ENCODE measurements at regions not wholly inside any gene's neighbourhood (a gene's known extent, or its start where the extent isn't known, plus 50 kb on each side); places are given as distances from the start of the nearest gene placed in this dataset.

DNA sequence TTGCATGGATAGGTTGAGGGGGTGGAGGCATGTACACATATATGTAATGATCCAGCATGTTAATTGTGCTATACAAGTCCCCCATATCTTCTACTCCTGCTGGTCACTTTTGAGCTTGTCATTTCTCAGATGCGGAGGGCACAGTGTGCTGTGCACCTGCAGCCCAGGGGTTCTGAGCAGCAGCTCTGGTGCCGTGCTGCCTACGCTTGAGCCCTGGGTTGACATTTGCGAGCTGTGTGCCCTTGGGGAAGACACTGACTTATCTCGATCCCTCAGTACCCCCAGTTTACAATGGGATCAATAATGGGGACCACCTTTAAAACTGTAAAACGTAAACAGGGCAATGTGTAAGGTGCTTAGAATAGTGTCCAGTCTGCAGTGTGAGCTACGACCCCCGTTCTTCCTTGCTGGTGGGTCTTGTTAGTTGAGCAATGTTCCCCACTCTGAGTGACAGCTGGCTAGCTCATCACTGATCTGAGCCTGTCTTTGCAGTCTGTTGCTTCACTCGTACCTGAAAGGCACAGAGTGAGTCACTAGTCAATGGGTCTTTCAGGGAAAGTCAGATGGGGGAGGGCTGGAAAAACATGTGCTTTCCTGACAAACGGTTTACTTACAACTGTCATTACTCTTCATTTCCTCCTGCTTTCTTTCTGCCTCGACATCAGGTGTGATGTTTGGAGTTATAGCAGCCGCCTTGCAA is 91.7 kb downstream of the SLC2A10 start:
- Mint-ChIP-seq H3K27me3 (ENCODE audit: low read depth) (peaks cover 61% of the 10 kb centered on the region), H3K9me3 (ENCODE audit: low read depth) (no peaks in the 10 kb centered on the region), H3K27ac (ENCODE audit: unreplicated experiment) (no peak overlapping the region), H3K4me1 (ENCODE audit: low read depth) (no peaks in the 10 kb centered on the region), H3K36me3 (ENCODE audit: low read depth) (peaks cover 2% of the 10 kb centered on the region), H3K4me3 (ENCODE audit: unreplicated experiment) (no peak overlapping the region)
- DNase-seq (ENCODE audit: low spot score) = no peak
- TF ChIP-seq, protein P1, sequence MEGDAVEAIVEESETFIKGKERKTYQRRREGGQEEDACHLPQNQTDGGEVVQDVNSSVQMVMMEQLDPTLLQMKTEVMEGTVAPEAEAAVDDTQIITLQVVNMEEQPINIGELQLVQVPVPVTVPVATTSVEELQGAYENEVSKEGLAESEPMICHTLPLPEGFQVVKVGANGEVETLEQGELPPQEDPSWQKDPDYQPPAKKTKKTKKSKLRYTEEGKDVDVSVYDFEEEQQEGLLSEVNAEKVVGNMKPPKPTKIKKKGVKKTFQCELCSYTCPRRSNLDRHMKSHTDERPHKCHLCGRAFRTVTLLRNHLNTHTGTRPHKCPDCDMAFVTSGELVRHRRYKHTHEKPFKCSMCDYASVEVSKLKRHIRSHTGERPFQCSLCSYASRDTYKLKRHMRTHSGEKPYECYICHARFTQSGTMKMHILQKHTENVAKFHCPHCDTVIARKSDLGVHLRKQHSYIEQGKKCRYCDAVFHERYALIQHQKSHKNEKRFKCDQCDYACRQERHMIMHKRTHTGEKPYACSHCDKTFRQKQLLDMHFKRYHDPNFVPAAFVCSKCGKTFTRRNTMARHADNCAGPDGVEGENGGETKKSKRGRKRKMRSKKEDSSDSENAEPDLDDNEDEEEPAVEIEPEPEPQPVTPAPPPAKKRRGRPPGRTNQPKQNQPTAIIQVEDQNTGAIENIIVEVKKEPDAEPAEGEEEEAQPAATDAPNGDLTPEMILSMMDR (IDR thresholded peaks at IDR 0.05) = no peak

DNA sequence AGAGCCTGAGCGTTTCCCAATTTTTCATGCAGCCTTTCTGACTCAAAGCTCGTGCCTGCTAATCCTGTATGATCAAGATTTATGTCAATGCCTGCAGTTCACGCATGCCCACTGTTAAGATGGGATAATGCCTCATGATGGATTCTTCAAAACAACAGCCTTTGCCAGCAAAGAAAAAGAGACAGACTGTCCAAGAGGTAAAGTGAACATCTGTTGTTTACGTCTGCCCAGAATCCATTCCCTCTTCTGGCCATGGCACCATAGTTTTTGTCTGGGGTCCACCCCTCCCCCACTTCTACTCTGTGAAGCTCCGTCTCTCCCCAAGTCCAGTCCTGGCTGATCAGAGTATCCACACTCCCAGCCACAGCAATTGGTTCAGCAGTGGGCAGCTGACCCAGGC is 91.9 kb upstream of the EYA2 start:
- no peak for DNase-seq (ENCODE audit: low spot score)
- Mint-ChIP-seq H3K4me1 (ENCODE audit: low read depth) (no peaks in the 10 kb centered on the region), H3K4me3 (ENCODE audit: unreplicated experiment) (no peak overlapping the region), H3K27ac (ENCODE audit: unreplicated experiment) (no peak overlapping the region), H3K9me3 (ENCODE audit: low read depth) (no peaks in the 10 kb centered on the region), H3K36me3 (ENCODE audit: low read depth) (no peaks in the 10 kb centered on the region), H3K27me3 (ENCODE audit: low read depth) (peaks cover 50% of the 10 kb centered on the region)
- TF ChIP-seq, protein P1 (IDR thresholded peaks at IDR 0.05) = no peak

DNA sequence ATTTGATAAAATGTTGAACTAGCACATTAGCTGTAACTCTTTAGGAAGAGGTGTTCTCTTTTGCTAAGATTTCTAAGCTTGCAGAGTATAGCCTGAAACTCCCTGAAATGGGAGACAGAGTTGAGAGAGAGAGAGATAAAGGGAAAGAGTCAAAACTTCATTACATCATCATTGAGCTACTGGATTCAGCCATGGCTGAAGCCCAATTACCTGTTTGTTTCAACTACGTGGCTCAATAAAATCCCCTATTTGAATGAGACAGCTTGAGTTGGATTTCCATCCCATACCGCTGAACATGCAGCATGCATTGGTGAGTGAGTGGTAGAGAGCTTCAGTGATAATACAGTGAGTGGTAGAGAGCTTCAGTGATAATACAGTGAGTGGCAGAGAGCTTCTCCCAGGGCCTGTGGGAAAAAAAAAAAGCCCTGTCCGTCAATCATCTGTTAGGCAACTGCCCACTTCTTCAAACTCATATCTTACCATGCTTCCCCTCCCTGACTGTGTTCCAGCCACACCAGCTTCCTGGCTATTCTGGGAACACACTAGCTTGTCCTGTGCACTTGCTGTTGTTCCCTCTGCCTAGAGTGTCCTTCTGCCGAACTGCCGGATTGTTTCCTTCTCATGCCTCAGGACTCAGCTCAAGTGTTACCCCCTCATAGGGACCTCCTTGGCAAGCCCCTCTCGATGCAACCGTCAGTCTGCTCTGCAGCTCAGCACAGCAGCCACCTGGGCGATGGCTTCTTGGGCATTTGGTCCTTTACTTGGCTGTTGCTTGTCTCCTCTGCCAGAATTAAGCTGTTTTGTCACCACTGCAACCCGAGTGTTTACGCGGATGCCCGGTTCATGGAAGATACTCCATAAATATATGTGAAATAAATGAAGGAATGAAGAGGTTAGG is 91.3 kb upstream of the EYA2 start:
- Mint-ChIP-seq H3K4me3 (ENCODE audit: unreplicated experiment) (no peak overlapping the region), H3K27ac (ENCODE audit: unreplicated experiment) (no peak overlapping the region), H3K9me3 (ENCODE audit: low read depth) (no peaks in the 10 kb centered on the region), H3K4me1 (ENCODE audit: low read depth) (no peaks in the 10 kb centered on the region), H3K36me3 (ENCODE audit: low read depth) (no peaks in the 10 kb centered on the region), H3K27me3 (ENCODE audit: low read depth) (peaks cover 46% of the 10 kb centered on the region)
- DNase-seq (ENCODE audit: low spot score) = no peak
- TF ChIP-seq, protein P1 (IDR thresholded peaks at IDR 0.05) = no peak

DNA sequence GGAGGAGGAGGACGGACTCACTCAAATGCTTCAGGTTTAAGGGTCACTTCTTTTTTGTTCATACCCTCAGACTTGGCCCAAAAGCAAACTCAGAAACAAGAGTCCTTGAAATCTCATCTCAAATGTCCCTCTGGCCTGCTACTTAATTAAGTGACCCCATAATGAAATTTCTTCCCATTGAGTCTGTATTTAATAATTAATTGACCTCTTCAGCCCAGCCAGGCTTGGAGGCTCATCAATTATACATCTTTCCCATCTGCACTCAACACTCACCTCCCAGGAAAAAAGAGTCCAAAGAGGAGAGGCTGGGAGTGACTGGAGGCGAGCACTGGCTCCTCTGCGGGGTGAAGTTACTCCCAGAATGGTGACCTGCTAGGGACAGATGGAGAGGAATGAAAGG is 90.5 kb upstream of the EYA2 start:
- TF ChIP-seq, protein P1 (IDR thresholded peaks at IDR 0.05) = no peak
- H3K36me3 Mint-ChIP-seq (ENCODE audit: low read depth) = no peaks in the 10 kb centered on the region
- DNase-seq (ENCODE audit: low spot score) = no peak
- no peak overlapping the region for H3K4me3 Mint-ChIP-seq (ENCODE audit: unreplicated experiment)
- peaks cover 39% of the 10 kb centered on the region for H3K27me3 Mint-ChIP-seq (ENCODE audit: low read depth)
- H3K27ac Mint-ChIP-seq (ENCODE audit: unreplicated experiment) = no peak overlapping the region
- no peaks in the 10 kb centered on the region for H3K4me1 Mint-ChIP-seq (ENCODE audit: low read depth)
- H3K9me3 Mint-ChIP-seq (ENCODE audit: low read depth) = no peaks in the 10 kb centered on the region

DNA sequence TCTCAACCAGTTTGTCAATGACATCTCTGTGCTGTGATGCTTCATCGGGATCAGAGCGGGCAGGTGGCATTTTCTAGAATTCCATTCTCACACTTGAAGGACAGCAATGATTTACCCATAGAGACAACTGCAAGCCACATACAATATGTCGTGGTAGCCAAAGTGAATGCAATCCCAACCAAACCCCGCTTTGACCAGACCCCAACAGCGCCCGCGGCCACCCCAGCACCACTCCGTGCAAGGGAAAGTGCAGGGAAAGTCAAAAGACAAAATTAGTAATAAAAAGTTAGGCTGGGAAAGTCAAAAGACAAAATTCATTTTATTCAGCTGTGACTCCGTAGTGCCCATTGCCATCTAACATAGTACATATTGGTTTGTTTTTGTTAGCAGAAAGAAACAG is 88.8 kb upstream of the EYA2 start:
- Mint-ChIP-seq H3K27ac (ENCODE audit: unreplicated experiment) (no peak overlapping the region), H3K4me1 (ENCODE audit: low read depth) (peaks cover 8% of the 10 kb centered on the region), H3K9me3 (ENCODE audit: low read depth) (no peaks in the 10 kb centered on the region), H3K4me3 (ENCODE audit: unreplicated experiment) (no peak overlapping the region), H3K27me3 (ENCODE audit: low read depth) (peaks cover 25% of the 10 kb centered on the region), H3K36me3 (ENCODE audit: low read depth) (no peaks in the 10 kb centered on the region)
- TF ChIP-seq, protein P1 (IDR thresholded peaks at IDR 0.05) = no peak
- DNase-seq (ENCODE audit: low spot score) = no peak
